GM11168 (cell line): ENCODE measurements at regions not wholly inside any gene's neighbourhood (a gene's known extent, or its start where the extent isn't known, plus 50 kb on each side); places are given as distances from the start of the nearest gene placed in this dataset.
"Not testable (repeated sequence)": the region's sequence is repeated elsewhere in the genome, so short reads cannot be mapped to it uniquely, and the experiment has no call there.

Source experiments
- in situ Hi-C: fragments of 300-500 bp; cut with MboI; formaldehyde crosslinking; loops from one replicate; pipeline ENCODE4 v1.12.0; 2022; ENCODE audit warnings: low sequenced_read_pairs; ENCODE audit not compliant: unreplicated experiment

DNA sequence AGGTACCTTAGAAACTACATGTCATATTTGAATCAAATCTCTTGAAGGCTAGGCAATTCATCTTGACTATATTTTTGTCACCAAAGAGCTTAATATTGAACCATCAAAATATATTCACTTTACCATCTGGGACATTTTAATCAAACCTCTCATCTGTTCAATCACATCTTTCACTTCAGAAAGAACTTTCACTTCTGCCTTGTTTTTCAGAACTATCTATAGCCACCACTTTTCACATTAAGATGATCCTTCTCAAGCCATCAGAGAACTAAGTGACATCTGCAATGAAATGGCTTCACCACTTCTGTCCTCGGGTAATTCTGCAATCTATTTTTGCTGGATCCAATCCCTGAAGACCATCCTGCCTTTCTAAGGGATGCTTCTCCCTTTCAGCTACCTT, 57.8 kb downstream of the OR2B2 start:
- in situ Hi-C loops = no loop called here

DNA sequence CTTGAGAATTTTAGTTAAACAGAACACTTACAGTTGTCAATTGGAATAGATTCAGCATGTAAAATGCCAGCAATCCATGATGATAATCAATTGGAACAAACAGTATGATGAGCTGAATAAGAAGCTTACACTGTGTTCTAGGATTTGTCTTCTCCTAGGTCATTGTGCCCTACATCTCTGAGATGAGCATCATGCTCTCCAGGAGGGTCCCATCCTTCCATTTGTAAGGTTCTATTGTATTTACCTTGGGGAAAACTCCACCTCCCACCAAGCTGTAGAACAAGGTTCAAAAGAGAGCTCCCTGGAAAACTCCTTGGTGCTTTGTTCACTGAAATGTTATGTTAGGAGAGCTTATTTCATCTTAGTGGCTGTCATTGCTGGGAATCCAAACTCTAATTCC, 60.8 kb downstream of the OR2B2 start:
- in situ Hi-C loops = no loop called here

DNA sequence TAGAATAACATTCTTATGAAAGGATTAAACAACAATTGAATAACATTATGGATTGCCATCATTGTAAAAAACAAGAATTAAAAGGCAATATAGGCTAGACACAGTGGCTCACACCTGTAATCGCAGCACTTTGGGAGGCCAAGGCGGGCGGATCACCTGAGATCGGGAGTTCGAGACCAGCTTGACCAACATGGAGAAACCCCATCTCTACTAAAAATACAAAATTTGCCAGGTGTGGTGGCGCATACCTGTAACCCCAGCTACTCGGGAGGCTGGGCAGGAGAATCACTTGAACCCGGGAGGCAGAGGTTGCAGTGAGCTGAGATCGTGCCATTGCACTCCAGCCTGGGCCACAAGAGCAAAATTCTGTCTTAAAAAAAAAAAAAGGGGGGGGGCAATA, 63.2 kb downstream of the OR2B2 start:
- in situ Hi-C loops = not testable (repeated sequence)

DNA sequence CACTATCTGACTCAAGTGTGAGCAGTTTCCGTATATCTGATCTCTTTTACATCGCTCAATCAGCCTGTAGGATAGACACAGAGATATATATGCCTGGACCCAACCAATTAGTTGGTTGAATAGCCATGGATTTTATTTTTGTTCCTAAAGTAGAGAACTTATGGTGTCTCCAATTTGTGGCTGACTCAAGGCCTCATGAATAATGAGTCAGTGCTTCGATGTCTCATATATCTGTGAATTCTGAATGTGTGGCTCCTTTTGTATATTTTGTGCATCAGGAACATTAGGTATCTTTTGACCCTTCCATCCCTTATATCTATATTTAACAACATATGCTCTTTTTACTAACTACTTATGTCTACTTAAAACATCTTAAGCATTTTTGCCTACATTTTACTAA, 64.5 kb downstream of the OR2B2 start:
- in situ Hi-C loops = no loop called here

DNA sequence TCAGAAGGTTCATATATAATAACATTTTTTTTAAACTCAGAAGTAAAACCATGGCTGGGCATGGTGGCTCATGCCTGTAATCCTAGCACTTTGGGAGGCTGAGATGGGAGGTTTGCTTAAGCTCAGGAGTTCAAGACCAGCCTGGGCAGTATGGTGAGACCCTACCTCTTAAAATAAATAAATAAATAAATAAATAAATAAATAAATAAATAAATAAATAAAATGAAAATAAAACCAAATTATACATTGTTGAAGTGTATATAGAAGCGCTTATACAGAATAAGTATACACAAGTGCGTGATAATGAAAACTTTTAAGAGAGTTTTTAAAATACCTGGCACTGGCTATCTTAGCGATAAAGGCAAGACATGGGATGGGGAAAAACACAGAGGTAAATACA, 71.6 kb downstream of the OR2B2 start:
- in situ Hi-C loops = no loop called here

DNA sequence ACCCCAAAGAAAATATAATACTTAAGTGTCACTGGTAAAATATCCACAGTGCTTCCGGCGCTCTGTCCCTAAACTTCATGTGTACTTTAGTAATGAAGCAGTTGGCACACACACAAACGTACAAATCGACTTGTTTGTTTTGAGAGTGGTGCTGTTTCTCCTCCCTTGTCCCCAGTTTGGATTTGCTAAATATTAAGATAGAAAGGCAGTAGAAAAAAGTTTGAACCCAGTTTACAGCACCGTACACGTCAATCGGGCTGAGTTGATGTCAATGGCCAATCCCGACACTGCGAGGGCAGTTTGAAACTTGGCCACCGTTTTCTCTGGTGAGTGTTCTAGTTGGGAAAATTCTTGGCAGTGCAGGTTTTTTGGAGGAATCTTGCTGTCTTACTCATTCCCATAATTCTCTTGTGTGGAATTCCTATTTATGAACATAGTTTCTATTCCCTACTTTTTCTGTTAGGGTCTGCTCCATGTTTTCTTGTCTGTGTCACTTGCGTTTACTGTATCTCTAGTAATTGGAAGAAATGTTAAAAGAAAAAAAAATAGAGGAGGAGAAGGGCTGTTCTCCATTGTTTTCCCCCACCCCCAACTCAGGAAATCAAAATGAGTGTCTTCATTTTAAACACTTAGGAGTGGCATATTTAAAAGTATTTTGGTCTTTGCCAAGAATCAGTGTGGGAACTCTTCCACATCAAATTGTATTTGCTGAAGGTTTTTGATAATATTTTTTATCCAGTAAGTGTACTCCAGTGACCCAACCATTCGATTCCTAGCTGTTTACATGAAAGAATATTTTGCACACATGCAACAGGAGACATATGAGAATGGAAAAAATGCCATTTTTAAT, 72.3 kb downstream of the OR2B2 start:
- in situ Hi-C loops = loop anchor here (10.0 kb wide), 2 partner anchors 1715 to 1805 kb away; a partner anchor contains a TSS

DNA sequence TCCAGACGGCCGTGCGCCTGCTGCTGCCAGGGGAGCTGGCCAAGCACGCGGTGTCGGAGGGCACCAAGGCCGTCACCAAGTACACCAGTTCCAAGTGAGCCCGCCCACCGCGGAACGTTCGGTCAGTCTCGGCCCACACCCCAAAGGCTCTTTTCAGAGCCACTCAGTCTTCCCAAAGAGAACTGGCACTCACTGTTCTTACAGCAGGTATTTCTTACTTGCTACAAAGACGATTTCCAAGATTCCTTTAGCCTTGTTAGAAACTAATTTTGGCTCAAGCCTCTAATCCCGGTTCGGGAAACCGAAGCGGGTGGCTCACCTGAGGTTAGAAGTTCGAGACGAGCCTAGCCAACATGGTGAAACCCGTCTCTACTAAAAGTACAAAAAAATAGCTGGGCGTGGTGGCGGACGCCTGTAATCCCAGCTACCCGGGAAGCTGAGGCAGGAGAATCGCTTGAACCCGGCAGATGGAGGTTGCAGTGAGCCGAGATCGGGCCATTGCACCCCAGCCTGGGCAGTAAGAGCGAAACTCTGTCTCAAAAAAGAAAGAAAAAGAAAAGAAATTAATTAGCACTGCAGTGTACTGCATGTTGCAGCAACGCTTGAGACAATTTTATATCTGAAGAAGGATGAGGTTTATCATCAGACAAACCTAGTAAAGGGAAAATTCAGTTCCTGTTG, 73.1 kb downstream of the OR2B2 start:
- in situ Hi-C loops = loop anchor here (10.0 kb wide), 2 partner anchors 1714 to 1804 kb away; a partner anchor contains a TSS

DNA sequence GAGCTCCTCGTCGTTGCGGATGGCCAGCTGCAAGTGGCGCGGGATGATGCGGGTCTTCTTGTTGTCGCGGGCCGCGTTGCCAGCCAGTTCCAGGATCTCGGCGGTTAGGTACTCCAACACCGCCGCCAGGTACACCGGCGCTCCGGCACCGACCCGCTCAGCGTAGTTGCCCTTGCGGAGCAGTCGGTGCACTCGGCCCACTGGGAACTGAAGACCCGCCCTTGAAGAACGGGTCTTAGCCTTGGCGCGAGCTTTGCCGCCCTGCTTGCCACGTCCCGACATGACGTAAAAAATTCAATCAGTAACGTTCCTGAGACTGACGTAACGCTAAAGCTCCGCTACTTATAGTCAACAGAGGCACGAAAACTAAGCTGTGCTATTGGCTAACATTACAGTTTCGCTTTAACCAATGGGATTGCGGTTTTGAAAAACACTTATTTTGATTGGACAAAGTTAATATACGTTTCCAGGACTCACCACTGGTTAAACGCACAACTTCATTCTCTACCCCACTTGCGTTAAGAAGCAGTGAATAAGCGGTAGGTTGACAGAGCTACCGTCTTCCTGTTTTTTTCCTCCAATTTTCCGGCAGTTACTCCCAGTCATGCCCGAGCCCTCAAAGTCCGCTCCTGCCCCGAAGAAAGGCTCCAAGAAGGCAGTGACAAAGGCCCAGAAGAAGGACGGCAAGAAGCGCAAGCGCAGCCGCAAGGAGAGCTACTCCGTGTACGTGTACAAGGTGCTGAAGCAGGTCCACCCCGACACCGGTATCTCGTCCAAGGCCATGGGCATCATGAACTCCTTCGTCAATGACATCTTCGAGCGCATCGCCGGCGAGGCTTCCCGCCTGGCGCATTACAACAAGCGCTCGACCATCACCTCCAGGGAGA, 73.9 kb downstream of the OR2B2 start:
- in situ Hi-C loops = loop anchor here (10.0 kb wide), 2 partner anchors 1714 to 1804 kb away; a partner anchor contains a TSS

DNA sequence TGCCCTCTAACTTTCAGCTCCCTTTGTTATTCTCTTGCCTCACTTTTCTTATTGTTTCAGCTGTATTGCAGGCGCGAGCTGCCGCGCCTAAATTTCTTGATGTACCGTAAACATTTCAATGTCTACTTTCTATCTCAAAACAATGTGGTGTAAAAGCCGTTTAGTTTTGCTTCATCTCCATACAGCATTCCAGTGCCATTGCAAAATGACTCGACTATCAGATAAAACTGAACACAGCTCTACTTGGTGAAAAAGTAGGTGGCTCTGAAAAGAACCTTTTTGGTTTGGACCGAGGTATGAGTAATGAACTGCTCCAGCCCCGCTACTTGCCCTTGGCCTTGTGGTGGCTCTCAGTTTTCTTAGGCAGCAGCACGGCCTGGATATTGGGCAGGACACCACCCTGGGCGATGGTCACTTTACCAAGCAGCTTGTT, 74.6 kb downstream of the OR2B2 start:
- in situ Hi-C loops = loop anchor here (10.0 kb wide), 2 partner anchors 1713 to 1803 kb away; a partner anchor contains a TSS

DNA sequence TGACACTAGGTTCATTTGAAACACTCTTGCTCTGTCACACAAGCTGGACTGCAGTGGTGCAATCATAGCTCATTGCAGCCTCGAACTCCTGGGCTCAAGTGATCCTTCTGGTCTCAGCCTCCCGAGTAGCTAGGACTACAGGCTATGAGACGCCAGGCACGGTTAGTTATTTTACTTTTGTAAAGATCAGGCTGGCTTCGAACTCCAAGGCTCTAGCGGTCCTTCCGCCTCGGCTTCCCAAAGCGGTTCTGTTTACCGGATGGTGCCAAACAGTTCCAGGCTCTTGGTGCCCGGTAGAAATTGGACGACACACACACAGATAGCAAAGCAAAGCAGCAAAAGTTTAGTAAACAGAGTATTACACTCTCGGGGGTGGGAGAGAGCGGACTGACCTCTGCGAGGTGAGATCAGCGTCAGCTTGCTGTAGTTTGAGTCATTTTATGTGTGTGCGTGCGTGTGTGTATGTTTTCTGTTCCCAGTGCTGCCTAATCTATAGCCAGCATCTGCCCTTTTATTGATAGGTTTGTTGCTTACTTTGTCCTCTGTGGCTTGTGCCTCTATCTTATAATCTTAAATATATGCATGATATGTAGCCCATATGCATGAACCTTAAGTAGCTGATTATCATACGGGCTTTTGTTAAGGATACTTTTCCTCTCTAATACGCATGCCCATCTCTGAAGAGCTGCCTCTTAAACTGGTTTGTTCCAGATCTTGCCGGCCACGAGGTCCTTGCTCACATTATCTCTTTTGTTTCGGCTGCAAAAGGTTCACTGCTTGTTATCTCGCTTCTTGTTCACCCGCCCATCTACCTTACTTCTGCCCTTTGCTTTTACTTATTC, 75.2 kb downstream of the OR2B2 start:
- in situ Hi-C loops = loop anchor here (10.0 kb wide), 2 partner anchors 1712 to 1802 kb away; a partner anchor contains a TSS

DNA sequence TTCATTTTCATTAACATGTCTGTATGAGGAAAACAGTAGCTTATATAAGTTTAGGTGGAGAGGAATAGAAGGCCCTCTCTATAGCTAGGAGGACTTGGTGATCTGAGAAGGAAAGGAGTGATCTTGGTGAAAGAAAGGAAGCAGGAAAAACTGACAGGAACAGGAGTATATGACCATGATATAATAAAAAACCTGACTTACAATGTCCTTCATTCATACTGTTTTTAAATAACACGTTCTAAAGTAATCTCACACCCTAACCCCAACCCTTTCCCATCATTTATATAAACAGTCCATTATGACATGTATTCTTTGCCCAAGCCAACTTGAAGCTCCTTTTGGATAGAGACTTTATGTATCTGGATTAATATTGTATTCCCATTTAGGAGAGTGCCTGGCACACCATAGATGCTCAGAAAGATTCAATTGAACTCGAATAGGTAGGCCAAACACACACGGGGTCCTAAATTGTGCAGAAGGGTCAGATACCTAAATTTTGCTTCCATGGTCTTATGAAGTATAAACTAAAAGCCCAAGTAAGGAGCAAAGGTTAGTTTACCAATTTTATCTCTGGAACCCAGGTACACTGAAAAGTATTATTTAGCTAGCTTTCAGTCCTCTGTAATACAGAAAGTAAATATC, 75.9 kb downstream of the OR2B2 start:
- in situ Hi-C loops = loop anchor here (10.0 kb wide), 2 partner anchors 1711 to 1801 kb away; a partner anchor contains a TSS

DNA sequence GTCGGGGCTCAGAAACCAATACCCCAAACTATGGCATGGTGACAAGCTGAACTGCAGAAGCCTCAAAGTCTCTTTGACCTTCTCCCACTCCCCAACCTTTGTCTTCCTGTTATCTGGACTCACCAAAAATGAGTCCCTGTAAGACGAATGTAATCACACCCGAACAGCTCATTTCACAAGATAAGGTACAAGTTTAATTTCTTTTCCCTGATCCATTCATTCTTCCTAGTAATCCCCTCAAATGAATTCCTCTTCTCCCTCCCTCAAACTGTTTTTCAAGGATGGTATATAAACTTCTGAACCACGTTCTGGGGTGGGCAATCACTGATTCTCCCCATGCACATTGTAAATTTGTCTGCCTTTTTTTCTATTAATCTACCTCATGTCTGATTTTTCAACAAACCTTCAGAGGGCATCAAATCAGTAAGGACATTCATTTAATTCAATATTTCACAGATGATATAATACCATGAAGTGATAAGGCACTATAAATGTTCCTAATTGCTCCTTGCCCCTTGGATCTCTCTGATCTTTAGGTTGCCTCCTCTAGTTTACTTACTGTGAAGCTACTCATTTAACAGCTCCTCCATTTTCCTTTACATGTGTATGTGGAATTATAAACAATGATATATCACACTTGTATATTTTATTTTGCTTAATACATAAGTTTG, 77.2 kb downstream of the OR2B2 start:
- in situ Hi-C loops = loop anchor here (10.0 kb wide), 2 partner anchors 1710 to 1800 kb away; a partner anchor contains a TSS

DNA sequence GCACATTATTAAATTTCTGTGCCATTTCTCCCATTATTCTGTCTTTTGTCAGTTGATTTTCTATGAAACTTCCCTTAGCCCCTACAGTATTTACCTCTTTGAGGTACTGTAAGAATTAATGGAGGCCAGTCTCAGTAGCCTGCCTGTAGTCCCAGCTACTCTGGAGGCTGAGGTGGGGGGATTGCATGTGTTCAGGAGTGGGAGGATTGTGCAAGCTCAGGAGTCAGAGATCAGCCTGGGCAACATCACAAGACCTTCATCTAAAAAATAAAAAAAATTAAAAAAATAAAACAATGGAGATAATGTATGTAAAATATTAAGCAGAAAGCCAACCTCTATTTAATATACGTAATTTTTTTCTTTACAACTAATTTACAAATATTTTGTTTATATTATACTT, 77.8 kb downstream of the OR2B2 start:
- in situ Hi-C loops = loop anchor here (10.0 kb wide), 2 partner anchors 1710 to 1800 kb away; a partner anchor contains a TSS

DNA sequence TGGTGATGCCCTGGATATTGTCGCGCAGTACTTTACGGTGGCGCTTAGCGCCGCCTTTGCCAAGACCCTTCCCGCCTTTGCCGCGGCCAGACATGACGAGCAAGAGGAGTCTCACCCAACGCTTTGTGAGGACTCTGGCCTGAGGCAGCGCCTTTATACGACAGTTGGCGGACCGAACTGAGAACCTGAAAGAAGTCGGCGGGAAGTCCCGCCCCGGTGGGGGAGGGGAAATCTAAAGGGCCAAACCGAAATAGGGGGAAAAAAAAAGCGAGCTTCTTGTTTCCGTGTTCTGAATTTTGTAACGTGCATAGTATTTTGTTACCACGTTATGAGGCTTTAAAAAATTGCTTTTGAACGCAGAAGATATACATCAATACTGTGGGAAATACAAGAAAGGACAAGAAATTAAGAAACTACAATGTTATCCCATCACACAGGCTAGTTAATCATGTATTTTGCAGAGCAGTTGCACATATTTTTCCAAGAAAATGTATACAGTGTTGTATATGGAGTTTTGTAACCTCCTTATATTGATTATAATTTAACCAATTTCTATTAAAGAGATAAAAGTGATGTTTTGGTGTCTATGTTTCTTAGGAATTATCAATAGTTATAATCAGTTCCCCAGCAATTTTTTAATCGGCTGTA, 80.6 kb downstream of the OR2B2 start:
- in situ Hi-C loops = loop anchor here (10.0 kb wide), 2 partner anchors 1707 to 1797 kb away; a partner anchor contains a TSS

DNA sequence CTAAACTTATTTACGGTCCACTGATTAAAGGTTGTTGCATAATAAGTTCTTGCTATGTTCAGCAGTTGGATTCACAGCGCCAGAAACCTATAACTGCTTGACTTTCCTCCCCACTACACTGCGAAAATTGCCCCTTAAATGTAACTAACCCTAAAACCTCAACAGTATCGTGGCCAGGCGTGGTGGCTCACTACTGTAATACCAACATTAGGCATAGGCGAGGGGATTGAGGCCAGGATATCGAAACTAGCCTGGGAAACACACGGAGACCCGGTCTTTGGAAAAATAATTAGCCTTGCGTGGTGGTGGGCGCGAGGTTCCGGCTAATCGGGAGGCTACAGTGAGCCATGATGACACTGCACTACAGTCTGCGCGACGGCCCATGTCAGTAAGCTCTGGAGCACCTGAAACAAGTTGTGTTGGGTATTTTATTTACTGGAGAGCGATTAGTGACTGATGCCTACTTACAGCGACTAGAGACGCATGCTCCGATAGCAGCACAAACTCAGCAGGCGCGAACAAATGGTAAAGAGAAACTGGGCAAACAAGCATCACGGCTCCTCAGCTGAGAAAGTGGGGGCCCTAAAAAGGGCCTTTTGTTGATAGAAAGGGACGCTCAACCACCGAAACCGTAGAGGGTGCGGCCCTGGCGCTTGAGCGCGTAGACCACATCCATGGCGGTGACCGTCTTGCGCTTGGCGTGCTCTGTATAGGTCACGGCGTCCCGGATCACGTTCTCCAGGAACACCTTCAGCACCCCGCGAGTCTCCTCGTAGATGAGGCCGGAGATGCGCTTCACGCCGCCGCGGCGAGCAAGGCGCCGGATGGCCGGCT, 81.4 kb downstream of the OR2B2 start:
- in situ Hi-C loops = loop anchor here (10.0 kb wide), 2 partner anchors 1706 to 1796 kb away; a partner anchor contains a TSS

DNA sequence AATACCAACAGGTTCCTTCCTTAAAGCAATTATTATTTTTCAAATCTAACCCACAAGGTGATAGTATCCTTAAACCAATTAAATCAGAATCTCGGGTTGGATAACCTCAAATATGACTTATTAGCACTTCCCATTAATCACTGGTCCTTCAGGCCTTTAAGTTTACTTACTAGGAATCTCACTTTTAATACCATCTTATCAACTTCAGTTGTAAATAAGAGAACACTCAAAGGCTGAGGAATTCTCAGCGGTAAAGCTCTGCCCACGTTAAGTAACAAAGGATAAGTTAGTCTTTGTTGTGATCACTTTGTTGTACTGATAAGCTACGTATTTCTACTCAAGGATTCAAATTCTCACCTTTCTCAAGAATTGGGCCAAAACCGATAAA, 82.0 kb downstream of the OR2B2 start:
- in situ Hi-C loops = loop anchor here (10.0 kb wide), 2 partner anchors 1705 to 1795 kb away; a partner anchor contains a TSS
